NCI-H187 treated with DMSO at 0.1 percent for 48 hours (cell line): ENCODE measurements at regions not wholly inside any gene's neighbourhood (a gene's known extent, or its start where the extent isn't known, plus 50 kb on each side); places are given as distances from the start of the nearest gene placed in this dataset.
"Not testable (repeated sequence)": the region's sequence is repeated elsewhere in the genome, so short reads cannot be mapped to it uniquely, and the experiment has no call there.

Experiments
- DNase-seq: peaks from one replicate; lab custom pipeline; 2025; lab: John Stamatoyannopoulos, UW

DNA sequence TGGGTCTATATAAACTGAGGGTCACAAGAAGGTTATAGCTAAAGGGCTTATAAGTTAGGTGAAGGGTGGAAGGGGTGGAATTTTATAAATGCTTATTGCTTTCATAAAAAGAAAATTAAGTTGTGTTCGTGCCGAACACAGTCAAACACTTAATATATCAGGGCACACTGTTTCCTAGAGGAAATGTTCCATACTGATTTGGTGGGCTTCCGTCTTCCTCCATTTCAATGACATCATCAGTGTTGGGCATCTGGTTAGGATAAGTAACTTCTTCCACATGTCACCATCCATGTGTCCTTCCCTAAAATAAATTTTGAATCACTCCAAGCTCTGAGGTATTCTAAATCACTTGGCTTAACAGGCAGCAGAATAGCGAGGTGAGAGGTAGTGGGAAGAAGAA lies 466.4 kb downstream of the MED13L start:
- no peak for DNase-seq

DNA sequence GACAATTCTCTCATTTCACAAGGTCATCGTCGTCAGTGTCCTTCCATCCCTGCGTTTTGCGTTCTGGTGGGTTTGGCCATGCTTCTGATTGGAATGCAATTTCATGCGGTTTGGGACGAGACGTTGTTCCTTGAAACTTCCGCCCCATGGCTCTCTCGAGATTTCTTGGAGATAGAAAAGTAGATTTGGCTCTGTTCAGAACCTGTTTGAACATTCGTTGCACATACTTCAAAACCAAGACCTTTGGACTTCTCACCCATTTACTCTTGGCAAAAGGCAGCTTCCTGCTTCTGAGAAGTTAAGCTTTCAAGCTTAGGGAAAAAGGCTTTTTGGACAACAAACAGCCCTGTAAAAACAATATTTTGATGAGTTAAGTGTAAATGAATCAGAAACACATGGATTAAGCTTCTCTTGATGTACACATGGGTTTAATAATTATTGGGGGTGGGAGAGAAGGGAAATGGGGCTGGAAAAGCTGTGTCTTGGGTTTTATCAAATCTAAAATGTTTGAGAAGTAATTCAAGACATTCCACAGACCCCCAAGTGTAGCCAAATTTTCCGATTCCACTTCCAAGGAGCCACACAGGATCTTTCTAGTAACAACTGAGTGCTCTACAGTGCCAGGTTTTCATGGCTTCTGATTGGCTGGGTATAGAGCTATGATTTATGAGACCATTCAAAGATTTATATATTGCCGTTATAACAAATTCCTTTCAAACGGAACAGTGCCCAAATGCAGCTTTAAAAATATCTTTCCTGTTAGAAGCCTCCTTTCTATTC lies 467.2 kb downstream of the MED13L start:
- no peak for DNase-seq

- DNase-seq = no peak
Observed at GRCh38 chr12:115806000-115806399, 471.5 kb downstream of the MED13L start.

DNA sequence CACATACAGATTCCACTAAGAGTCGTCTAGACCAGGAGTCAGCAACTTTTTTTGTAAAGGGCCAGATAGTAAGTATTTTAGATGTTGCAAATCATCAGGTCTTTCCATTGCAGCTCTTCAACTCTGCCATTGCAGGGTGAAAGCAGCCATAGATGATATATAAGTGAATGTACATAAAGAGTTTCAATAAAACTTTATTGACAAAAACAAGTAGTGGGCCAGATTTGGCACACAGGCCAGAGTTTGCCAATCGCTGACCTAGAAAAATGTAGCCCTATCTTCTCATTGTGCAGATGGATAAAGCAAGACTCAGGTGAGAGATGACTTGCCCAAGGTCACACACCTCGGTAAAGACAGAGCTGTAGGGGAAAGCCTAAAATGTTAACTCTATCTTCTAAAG lies 474.7 kb downstream of the MED13L start:
- no peak for DNase-seq

DNA sequence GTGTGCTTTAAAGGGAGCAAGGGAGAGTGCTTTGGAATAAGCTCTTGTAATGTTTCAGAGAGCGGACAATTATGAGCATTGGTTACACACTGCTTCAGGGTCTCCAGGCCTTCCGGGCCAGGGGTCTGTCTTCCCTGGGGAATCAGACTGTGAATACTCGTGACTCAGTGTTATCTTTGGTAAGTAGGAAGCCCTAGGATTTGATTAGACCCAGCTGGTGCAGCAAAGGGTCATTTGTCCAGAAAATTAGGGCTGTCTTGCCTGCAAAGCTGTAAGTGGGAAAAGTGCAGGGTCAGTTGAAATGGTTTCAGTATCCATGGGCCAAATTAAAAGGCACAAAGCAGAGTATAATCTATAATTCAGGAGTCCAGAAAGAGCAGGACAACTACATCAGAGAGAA lies 475.6 kb downstream of the MED13L start:
- DNase-seq = no peak

- DNase-seq = no peak
Observed at GRCh38 chr12:115799610-115800009, 477.9 kb downstream of the MED13L start.

DNA sequence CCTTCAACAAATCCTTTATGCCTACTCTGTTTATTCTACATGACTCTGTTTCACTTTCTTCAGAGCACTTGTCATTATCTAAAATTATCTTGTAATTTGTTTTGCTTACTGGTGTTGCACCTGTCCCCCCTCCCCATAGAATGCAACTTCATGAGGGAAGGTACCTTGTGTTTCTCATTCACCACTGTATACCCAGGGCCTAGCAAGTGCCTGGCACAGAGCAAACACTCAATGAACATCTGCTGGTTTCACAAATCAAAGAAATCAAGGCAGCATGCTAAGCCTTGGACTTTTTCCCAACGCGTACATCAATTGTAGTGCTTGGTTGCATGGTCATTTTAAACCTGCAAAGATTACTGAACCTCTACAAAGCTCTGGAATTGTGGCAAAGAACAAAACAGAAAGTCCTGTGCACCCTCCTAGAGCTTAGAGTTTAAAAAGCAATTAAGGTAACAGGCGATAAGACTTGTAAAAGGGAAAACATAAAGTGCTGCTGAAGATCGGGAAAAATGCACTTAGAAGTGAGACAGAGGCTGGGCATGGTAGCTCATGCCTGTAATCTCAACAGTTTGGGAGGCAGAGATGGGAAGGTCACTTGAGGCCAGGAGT lies 479.1 kb downstream of the MED13L start:
- no peak for DNase-seq

DNA sequence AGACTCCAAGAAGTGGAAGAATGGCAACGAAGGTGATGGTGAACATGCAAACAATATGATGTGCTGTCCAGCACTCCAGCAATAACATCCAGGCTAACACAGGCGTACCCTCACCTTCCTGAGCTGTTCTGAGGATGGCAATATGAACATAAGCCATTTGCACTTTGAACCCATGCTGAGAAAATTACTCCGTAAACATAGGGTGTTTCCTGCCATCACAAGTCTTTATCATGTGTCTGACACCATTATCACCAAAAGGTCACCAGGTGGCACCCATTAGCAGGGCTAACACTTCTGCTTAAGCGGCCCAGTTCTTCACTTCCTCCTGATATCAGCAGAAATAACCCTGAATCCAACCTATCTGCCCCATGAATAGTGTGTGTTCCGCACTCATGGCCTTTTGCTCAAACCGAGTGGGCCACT lies 482.8 kb downstream of the MED13L start:
- no peak for DNase-seq

DNA sequence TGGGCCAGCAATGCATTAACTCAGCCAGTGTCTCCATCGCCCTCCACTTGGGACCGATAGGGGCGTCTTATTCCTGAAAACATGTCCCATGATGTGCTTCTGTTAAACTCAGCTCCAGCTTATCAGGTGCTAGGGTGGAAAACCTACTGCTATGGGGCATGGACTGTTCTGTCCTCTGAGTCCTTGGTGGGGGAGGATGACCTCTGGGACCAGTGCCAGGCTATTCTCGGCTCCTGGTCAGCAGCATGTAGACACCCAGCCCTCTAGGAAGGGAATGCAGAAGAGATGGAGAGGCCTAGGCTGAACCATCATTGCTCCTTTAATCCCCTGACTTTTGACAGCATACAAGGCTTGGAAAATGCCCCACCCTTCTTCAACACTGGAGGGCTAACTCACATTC lies 486.2 kb downstream of the MED13L start:
- no peak for DNase-seq

GRCh38 chr12:115790526-115790925 lies 487.0 kb downstream of the MED13L start:
- no peak for DNase-seq

GRCh38 chr12:115786490-115786889 lies 491.0 kb downstream of the MED13L start:
- DNase-seq = not testable (repeated sequence)

GRCh38 chr12:115785548-115785947 lies 491.9 kb downstream of the MED13L start:
- DNase-seq = no peak

GRCh38 chr12:115776399-115776798 lies 501.1 kb downstream of the MED13L start:
- DNase-seq = no peak

GRCh38 chr12:115774148-115774895 lies 503.2 kb downstream of the MED13L start:
- DNase-seq = no peak

DNA sequence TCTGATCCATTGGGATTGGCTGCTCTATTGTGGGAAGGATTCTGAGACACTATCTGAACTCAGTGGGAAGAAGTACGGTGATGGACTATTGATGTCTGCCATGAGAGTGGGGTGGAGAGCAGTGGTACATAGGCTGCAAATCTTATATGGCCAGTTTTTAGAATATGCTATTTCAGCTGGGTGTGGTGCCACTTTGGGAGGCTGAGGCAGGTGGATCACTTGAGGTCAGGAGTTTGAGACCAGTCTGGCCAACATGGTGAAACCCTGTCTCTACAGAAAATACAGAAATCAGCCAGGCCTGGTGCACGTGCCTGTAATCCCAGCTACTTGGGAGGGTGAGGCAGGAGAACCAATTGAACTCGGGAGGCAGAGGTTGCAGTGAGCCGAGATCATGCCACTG lies 505.9 kb downstream of the MED13L start:
- no peak for DNase-seq

GRCh38 chr12:115771065-115771464 lies 506.4 kb downstream of the MED13L start:
- no peak for DNase-seq

DNA sequence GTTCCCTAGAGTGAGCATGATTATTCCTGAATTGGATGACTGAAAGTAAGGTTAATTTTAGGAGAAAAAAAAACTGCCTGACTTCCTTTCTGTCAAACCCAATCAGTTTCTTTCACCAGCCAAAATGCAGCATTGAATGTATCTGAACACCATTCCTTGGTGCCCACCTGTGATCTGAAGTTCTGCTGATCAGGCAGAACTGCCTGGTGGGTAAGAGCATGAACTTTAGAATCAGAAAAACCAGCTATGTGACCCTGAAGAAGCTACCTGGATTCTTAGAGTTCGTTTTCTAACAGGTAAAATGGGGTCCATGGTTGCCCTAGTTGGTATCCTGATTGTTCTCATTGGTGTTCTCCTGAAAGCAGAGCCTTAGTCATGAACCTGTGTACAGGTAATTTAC lies 506.9 kb downstream of the MED13L start:
- no peak for DNase-seq

DNA sequence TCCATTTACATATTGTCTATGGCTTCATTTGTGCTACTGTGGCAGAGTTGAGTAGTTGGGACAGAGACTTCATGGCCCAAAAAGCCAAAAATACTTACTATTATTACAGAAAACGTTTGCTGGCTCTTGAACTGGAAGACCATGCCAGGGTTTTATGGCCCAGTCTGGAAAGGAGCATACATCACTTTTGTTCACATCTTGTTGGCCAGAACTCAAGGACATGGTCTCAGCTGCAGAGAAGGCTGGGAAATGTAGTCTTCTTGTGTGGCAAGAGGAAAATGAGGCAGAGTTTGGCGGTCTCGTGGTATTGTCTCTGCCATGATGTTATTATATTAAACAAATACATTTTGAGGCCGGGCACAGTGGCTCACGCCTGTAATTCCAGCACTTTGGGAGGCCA lies 509.6 kb downstream of the MED13L start:
- no peak for DNase-seq

DNA sequence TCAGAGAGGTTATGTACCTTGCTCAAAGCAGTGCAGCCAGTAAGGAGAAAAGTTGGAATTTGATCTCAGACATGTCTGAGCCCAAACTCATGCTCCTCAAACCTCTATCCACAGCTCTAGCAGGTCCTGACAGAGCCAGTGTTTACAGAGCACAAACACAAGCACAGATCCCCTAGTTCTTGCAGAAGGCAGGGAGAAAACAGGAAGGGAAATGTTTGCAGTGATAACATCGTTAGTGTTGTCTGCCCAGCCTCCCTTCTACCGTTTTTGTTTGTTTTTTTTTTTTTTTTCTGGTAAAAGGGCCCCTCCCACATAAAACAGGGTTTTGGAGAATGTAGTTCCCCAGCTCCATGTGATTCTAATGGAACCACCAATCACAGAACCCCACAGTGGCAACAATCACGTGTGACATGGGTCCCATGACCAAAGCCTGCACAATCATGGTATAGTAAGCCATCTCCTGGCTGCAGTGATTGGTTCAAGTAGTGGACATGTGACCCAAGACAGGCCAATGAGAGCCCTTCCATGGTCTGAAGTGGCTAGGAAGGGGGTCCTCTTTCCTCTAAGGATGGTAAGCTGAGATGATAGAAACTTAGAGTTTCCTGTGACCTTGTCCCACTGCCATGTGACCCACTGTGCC lies 513.4 kb downstream of the MED13L start:
- DNase-seq = no peak

- DNase-seq = no peak
Observed at GRCh38 chr12:115763376-115763775, 514.1 kb downstream of the MED13L start.

DNA sequence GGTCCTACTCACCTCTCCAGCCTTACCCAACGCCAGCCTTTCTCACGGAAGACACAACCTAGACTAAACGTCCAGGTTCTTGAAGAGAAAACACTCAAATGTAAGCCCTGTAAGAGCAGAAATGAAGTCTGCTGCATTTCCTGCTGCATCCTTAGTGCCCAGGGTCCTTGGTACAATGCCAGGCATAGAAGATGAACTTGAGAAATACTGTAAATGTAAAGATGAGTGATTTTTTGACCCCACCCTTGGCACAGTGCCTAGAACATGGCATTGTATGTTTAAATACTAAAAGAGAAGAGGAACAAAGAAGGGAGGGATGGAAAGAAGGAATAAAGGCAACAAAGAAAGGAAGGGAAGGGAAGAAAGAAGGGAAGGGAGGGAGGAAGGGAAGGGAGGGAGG lies 514.6 kb downstream of the MED13L start:
- DNase-seq = no peak

GRCh38 chr12:115761784-115762183 lies 515.7 kb downstream of the MED13L start:
- DNase-seq = no peak

DNA sequence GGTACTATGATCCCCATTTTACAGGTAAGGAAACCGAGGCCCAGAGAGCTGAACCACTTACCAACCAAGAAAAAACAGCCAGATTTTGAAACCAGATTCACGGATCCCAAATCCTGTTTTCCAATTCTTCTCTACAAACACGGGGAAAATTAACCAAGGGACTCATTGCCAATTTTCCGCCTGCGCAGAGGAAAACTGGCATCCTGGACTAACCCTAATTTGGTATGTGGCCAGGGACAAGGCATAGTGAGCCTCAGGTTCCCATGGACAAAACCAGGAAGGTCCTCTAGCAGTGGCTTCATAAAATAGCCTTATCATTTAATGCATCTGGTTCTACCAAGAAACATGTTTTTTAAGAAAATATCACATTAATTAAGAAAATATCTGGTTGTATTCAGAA lies 517.3 kb downstream of the MED13L start:
- DNase-seq = no peak
